Memory B cell (primary cell): ENCODE measurements at regions not wholly inside any gene's neighbourhood (a gene's known extent, or its start where the extent isn't known, plus 50 kb on each side); places are given as distances from the start of the nearest gene placed in this dataset.

Experiments
- ATAC-seq: fragments of 150-1000 bp; cut with Tn5 transposase; 2 replicates; pipeline ENCODE4 v1.10.0; 2021; ENCODE audit warnings: low read depth, mild to moderate bottlenecking, moderate library complexity
- DNase-seq, 2 donors: peaks; one replicate each; pipeline ENCODE4 v3.0.0; 2022; ENCODE audit warnings: low spot score in 2 of 2
- H3K27ac Mint-ChIP-seq: one replicate; pipeline ENCODE4 v1.8.0; 2022; ENCODE audit warnings: mild to moderate bottlenecking, moderate library complexity, mixed read lengths
- H3K27me3 Mint-ChIP-seq: one replicate; pipeline ENCODE4 v1.8.0; 2022; ENCODE audit warnings: mixed read lengths
- H3K36me3 Mint-ChIP-seq: one replicate; pipeline ENCODE4 v1.8.0; 2022; ENCODE audit warnings: mild to moderate bottlenecking, mixed read lengths
- H3K4me1 Mint-ChIP-seq: one replicate; pipeline ENCODE4 v1.8.0; 2022; ENCODE audit warnings: mixed read lengths
- H3K4me3 Mint-ChIP-seq: one replicate; pipeline ENCODE4 v1.8.0; 2022; ENCODE audit warnings: mild to moderate bottlenecking, moderate library complexity, mixed read lengths
- H3K9me3 Mint-ChIP-seq: one replicate; pipeline ENCODE4 v1.8.0; 2022; ENCODE audit warnings: mixed read lengths

GRCh38 chr18:75773618-75774017 lies 346.1 kb upstream of the SMIM21 start:
- DNase-seq (no peak), ATAC-seq (no peak)
- Mint-ChIP-seq H3K9me3 (peaks cover 3% of the 10 kb centered on the region), H3K27ac (no peak overlapping the region), H3K27me3 (no peaks in the 10 kb centered on the region), H3K36me3 (no peaks in the 10 kb centered on the region), H3K4me3 (no peak overlapping the region), H3K4me1 (no peaks in the 10 kb centered on the region)

DNA sequence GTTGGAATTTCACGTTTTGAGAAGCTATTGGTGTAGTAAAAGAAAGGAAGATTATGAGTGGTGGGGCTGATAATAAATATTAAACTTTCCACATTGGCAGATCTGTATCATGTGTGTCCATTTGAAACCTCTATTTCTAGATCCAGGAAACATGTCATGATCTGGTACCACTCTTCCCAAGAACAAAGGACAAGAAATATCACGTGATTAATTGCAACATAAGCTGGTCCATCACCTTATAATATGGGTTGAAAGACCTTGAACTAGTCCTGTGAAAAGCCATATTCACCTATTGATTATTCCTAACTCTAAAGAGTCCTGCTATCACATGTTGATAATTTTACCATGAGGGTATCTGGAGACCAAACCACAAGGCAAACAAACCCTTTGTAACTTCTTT lies 335.3 kb upstream of the SMIM21 start:
- Mint-ChIP-seq H3K9me3 (peaks cover 4% of the 10 kb centered on the region), H3K4me1 (no peaks in the 10 kb centered on the region), H3K27ac (no peak overlapping the region), H3K27me3 (no peaks in the 10 kb centered on the region), H3K4me3 (no peak overlapping the region), H3K36me3 (no peaks in the 10 kb centered on the region)
- ATAC-seq: no peak
- DNase-seq: no peak

DNA sequence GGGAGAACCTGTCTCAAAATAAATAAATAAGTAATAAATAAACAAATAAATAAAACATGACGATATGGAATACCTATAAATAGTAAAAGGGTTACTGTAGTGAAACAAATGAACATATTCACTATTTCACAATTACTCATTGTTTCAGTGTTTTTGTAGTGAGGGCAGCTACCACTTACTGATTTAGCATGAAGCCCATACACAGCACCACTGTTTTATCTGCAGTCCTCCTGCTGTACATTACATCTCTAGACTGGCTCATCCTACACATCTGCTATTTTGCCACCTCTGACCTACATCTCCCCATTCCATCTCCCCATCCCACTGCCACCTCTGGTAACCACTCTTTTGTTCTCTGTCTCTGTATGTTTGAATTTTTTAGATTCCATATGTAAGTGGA lies 332.7 kb upstream of the SMIM21 start:
- H3K9me3 Mint-ChIP-seq: peaks cover 2% of the 10 kb centered on the region
- H3K4me3 Mint-ChIP-seq: no peak overlapping the region
- ATAC-seq: no peak
- H3K27ac Mint-ChIP-seq: no peak overlapping the region
- no peaks in the 10 kb centered on the region for H3K36me3 Mint-ChIP-seq
- H3K27me3 Mint-ChIP-seq: no peaks in the 10 kb centered on the region
- no peak for DNase-seq
- H3K4me1 Mint-ChIP-seq: no peaks in the 10 kb centered on the region

DNA sequence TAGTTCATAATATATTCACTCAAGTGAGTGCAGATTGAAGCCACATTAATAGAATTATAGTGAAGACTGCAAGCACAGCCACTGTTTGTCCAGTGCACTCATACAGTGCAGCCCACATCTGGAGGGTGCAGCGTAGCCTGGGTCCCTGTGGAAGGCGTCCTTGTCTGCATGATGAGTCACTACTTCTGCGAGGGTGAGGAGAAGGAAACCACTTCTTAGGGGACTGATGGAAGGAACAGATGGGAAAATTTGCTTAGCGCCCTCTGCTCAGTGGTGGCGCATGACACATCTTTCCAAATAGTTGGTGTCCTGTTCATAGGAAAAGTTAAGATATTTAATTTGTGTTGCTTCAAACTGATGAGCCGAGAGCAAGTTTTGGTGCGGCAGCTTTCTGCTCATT lies 330.4 kb upstream of the SMIM21 start:
- peaks cover 2% of the 10 kb centered on the region for H3K9me3 Mint-ChIP-seq

GRCh38 chr18:75754433-75754832 lies 326.9 kb upstream of the SMIM21 start:
- H3K27ac Mint-ChIP-seq: no peak overlapping the region
- H3K27me3 Mint-ChIP-seq: peaks cover 3% of the 10 kb centered on the region
- H3K4me1 Mint-ChIP-seq: no peaks in the 10 kb centered on the region
- no peaks in the 10 kb centered on the region for H3K36me3 Mint-ChIP-seq
- ATAC-seq (no peak), DNase-seq (no peak)
- no peak overlapping the region for H3K4me3 Mint-ChIP-seq
- peaks cover 3% of the 10 kb centered on the region for H3K9me3 Mint-ChIP-seq

More for the DNA sequence above, 330.4 kb upstream of the SMIM21 start:
- no peak for ATAC-seq
- H3K4me1 Mint-ChIP-seq: no peaks in the 10 kb centered on the region
- H3K27me3 Mint-ChIP-seq: no peaks in the 10 kb centered on the region
- H3K36me3 Mint-ChIP-seq: no peaks in the 10 kb centered on the region
- no peak overlapping the region for H3K27ac Mint-ChIP-seq
- DNase-seq: no peak
- H3K4me3 Mint-ChIP-seq: no peak overlapping the region

DNA sequence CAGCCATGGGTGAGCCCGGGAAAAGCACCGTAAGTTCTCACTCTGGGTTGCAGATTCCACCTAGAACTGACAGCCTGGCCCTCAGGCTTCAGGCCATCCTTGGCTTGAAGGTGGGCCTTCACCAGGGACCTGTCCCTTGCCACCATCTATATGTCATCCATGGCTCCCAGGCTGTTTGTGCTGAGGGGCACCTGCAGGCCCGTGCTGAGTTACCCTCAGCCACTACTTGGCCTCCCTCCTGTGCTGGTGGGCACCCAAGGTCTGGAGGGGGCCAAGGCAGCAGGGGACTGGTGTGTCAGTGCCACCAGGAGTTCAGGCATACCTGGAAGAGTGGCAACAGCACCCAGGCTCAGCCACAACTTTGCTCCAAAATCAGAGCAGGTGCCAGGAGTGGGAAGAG lies 326.2 kb upstream of the SMIM21 start:
- Mint-ChIP-seq H3K4me1 (no peaks in the 10 kb centered on the region), H3K27ac (no peak overlapping the region), H3K4me3 (no peak overlapping the region), H3K27me3 (peaks cover 3% of the 10 kb centered on the region), H3K36me3 (no peaks in the 10 kb centered on the region), H3K9me3 (peaks cover 3% of the 10 kb centered on the region)
- no peak for DNase-seq
- ATAC-seq: no peak

- DNase-seq (no peak), ATAC-seq (no peak)
- peaks cover 3% of the 10 kb centered on the region for H3K9me3 Mint-ChIP-seq
- H3K27ac Mint-ChIP-seq: no peak overlapping the region
- H3K4me1 Mint-ChIP-seq: no peaks in the 10 kb centered on the region
- no peak overlapping the region for H3K4me3 Mint-ChIP-seq
- peaks cover 3% of the 10 kb centered on the region for H3K27me3 Mint-ChIP-seq
- H3K36me3 Mint-ChIP-seq: no peaks in the 10 kb centered on the region
Observed at GRCh38 chr18:75752740-75753263, 325.3 kb upstream of the SMIM21 start.

DNA sequence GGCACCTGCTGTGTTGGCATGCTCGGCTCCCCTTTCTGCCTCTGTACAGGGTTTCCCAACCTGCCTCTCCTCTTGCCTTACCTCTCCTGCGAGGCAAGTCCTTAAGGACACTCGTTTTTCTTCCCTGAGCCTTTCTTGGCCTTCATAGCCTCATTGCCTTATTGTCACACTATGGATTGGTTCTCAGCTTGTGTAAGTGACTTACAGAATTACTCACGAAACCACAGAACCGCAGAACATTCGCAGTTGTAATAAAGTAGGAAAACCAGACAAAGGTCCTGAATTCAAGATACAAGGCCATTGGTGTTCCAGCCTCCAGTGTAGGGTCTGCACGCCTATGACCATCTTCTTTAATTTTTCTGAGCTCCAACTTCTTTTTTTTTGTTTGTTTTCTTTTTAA lies 317.6 kb upstream of the SMIM21 start:
- DNase-seq: no peak
- Mint-ChIP-seq H3K9me3 (peaks cover 2% of the 10 kb centered on the region), H3K36me3 (no peaks in the 10 kb centered on the region), H3K27ac (no peak overlapping the region), H3K27me3 (no peaks in the 10 kb centered on the region), H3K4me3 (no peak overlapping the region), H3K4me1 (no peaks in the 10 kb centered on the region)
- ATAC-seq: no peak

GRCh38 chr18:75742516-75742915 lies 315.0 kb upstream of the SMIM21 start:
- DNase-seq (no peak), ATAC-seq (no peak)
- H3K4me3 Mint-ChIP-seq: no peak overlapping the region
- H3K27ac Mint-ChIP-seq: no peak overlapping the region
- peaks cover 2% of the 10 kb centered on the region for H3K9me3 Mint-ChIP-seq
- H3K27me3 Mint-ChIP-seq: no peaks in the 10 kb centered on the region
- no peaks in the 10 kb centered on the region for H3K36me3 Mint-ChIP-seq
- H3K4me1 Mint-ChIP-seq: no peaks in the 10 kb centered on the region

GRCh38 chr18:75739682-75740081 lies 312.2 kb upstream of the SMIM21 start:
- Mint-ChIP-seq H3K36me3 (no peaks in the 10 kb centered on the region), H3K27me3 (no peaks in the 10 kb centered on the region)

GRCh38 chr18:75735291-75735690 lies 307.8 kb upstream of the SMIM21 start:
- ATAC-seq: no peak
- DNase-seq: no peak
- Mint-ChIP-seq H3K27me3 (peaks cover 2% of the 10 kb centered on the region), H3K4me3 (no peak overlapping the region), H3K27ac (no peak overlapping the region), H3K9me3 (peaks cover 7% of the 10 kb centered on the region), H3K4me1 (no peaks in the 10 kb centered on the region), H3K36me3 (no peaks in the 10 kb centered on the region)

More at GRCh38 chr18:75739682-75740081, 312.2 kb upstream of the SMIM21 start:
- no peak overlapping the region for H3K4me3 Mint-ChIP-seq
- peaks cover 6% of the 10 kb centered on the region for H3K9me3 Mint-ChIP-seq
- ATAC-seq (no peak), DNase-seq (no peak)
- no peaks in the 10 kb centered on the region for H3K4me1 Mint-ChIP-seq
- no peak overlapping the region for H3K27ac Mint-ChIP-seq

DNA sequence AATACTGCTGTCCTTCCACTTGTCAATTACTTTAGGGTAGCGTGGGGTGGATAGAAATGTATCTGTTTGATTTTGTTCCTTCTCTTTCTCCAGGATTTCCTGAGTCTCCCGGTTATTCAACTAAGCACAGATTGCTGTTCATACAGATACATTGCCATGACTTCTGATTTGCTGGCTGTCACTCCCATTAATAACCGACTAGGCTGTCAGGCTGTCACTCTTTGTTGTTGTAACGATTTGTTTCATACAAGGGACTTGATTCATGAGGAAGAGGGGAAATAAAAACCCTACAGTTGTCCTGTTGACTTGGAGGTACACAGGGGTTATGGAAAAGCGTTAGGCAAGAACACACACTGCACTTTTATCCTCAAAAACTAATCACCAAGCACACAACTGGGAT lies 302.7 kb upstream of the SMIM21 start:
- Mint-ChIP-seq H3K27ac (no peak overlapping the region), H3K9me3 (peaks cover 1% of the 10 kb centered on the region), H3K36me3 (no peaks in the 10 kb centered on the region), H3K4me1 (no peaks in the 10 kb centered on the region), H3K4me3 (no peak overlapping the region), H3K27me3 (peaks cover 7% of the 10 kb centered on the region)
- no peak for ATAC-seq
- no peak for DNase-seq

DNA sequence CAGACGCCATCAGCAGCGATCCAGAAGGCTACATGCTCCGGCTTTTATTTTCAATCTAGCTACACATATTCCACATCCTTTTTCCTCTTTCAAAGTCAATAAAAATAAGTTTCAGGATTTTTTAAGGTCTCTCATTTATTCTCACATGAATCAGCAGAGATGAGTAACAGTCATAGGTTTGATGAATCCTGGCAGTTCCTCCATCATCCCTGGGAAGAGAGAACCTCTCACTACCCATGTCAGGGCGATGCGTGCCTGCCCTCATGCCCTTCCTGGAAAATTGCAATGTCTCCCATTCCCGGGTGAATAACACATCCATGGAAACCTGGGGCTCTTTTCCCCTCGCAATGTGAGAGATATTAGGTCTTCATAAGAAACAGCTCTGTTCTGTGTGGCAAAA lies 301.1 kb upstream of the SMIM21 start:
- Mint-ChIP-seq H3K36me3 (no peaks in the 10 kb centered on the region), H3K27me3 (peaks cover 7% of the 10 kb centered on the region), H3K4me1 (no peaks in the 10 kb centered on the region), H3K4me3 (no peak overlapping the region), H3K27ac (no peak overlapping the region), H3K9me3 (no peaks in the 10 kb centered on the region)
- ATAC-seq: no peak
- DNase-seq: no peak

DNA sequence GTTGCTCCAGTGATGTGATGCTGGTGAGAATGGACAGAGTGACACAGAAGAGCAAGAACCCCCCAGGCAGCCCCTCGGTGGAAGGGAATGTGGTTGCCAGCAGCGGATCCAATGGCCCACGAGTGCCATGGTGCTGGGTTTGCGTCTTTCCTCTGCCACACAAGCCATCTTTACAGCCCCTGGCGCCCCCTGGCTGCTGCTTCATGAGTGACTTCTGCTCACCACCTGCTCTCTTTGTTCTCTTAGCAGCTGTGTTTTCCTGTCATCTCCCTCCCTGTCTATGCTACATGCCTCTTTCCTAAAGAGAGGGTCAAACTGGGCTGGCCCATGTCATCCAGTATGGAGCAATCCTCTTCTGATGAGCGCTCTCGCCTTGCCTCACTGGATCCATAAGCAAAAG lies 300.0 kb upstream of the SMIM21 start:
- no peak for ATAC-seq
- no peak for DNase-seq

DNA sequence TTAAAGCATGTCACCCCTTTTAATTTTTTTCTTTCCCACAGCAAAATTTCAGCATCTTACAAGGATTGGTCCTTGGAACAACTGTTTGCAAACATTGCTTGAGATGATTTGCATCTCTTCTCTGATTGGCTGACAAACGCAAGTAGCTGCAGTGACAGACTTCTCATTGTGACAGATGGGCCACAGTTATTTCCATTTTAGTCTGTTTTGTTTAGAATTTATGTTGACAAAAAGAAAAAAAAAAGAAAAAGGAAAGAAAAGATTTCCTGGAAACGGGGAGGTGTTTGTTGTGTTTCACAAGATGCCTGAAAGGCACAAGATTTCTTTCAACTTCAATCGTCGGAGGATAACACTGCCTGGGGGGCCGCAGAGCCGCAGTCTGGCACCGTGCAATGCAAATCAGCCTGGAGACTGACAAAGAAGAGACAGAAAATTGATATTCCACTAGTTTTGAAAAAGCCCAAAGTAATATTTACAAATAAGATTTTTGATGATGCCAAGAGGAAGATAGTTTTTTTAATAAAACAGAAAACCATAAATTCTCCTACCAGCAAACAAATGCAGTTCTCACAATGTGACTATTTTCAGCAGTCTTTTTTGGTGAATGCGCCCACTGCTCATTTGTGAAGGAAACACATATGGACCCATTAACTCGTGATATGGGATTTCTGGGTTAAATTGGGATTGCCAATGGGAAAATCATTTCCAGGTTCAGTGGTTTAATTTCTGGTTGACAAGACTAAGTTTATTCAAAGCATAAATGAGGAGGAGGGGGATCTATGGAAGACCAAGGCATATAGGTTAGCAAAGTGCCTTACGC lies 296.2 kb upstream of the SMIM21 start:
- Mint-ChIP-seq H3K9me3 (peaks cover 3% of the 10 kb centered on the region), H3K36me3 (peaks cover 2% of the 10 kb centered on the region), H3K27me3 (peaks cover 7% of the 10 kb centered on the region), H3K4me3 (no peak overlapping the region), H3K27ac (no peak overlapping the region), H3K4me1 (no peaks in the 10 kb centered on the region)
- DNase-seq: no peak
- ATAC-seq: no peak

More for the DNA sequence above, 300.0 kb upstream of the SMIM21 start:
- Mint-ChIP-seq H3K27me3 (peaks cover 7% of the 10 kb centered on the region), H3K4me1 (no peaks in the 10 kb centered on the region), H3K9me3 (no peaks in the 10 kb centered on the region), H3K36me3 (no peaks in the 10 kb centered on the region), H3K4me3 (no peak overlapping the region), H3K27ac (no peak overlapping the region)
